Caco-2 (cell line): ENCODE measurements at regions not wholly inside any gene's neighbourhood (a gene's known extent, or its start where the extent isn't known, plus 50 kb on each side); places are given as distances from the start of the nearest gene placed in this dataset.

Source experiments
- BruUV-seq: library from RNA; stranded (reverse); fragments of 400-500 nt; replicated peaks from 2 replicates; lab custom pipeline; 2021; lab: Mats Ljungman, UMichigan
- CTCF ChIA-PET: fragments of 300-600 bp; sonication (Branson Sonifier 250); formaldehyde crosslinking; loops from one replicate; lab custom pipeline; 2022; ENCODE audit warnings: antibody characterized with exemption; lab: Charles Lee
- POLR2A ChIA-PET: fragments of 300-600 bp; sonication (Branson Sonifier 250); formaldehyde crosslinking; loops from one replicate; lab custom pipeline; 2022; ENCODE audit warnings: antibody characterized with exemption; lab: Charles Lee
- DNase-seq, 2 experiments: peaks; one replicate each; pipeline versions ENCODE4 v3.0.0 to v3.0.0-alpha.2; 2020 to 2022
- H3K27me3 ChIP-seq: replicated peaks from 2 replicates; pipeline ENCODE4 v1.6.0; 2011; ENCODE audit warnings: low read length; ENCODE audit not compliant: control insufficient read depth, insufficient read depth
- H3K36me3 ChIP-seq: 2 replicates; pipeline ENCODE4 v1.5.1; 2011; ENCODE audit warnings: low read length; ENCODE audit not compliant: control insufficient read depth, insufficient read depth
- H3K4me1 ChIP-seq: fragments of 250-450 bp; sonication (Bioruptor Pico); 2 replicates; pipeline ENCODE4 v1.5.1; 2020; ENCODE audit warnings: mild to moderate bottlenecking
- H3K4me3 ChIP-seq: 2 replicates; pipeline ENCODE4 v1.5.1; 2011; ENCODE audit warnings: low read depth, mild to moderate bottlenecking, control low read depth, low read length
- H3K9me3 ChIP-seq: fragments of 250-450 bp; sonication (Bioruptor Pico); 2 replicates; pipeline ENCODE4 v1.5.1; 2020; ENCODE audit warnings: mild to moderate bottlenecking, moderate library complexity
- H3K27ac Mint-ChIP-seq: one replicate; pipeline ENCODE4 v1.8.0; 2022; ENCODE audit warnings: mixed read lengths; ENCODE audit not compliant: unreplicated experiment
- H3K27me3 Mint-ChIP-seq: one replicate; pipeline ENCODE4 v1.8.0; 2022; ENCODE audit warnings: mixed read lengths; ENCODE audit not compliant: insufficient read depth, unreplicated experiment
- H3K36me3 Mint-ChIP-seq: one replicate; pipeline ENCODE4 v1.8.0; 2022; ENCODE audit warnings: mild to moderate bottlenecking, mixed read lengths; ENCODE audit not compliant: insufficient read depth, unreplicated experiment
- H3K4me1 Mint-ChIP-seq: one replicate; pipeline ENCODE4 v1.8.0; 2022; ENCODE audit warnings: low read depth, mixed read lengths; ENCODE audit not compliant: unreplicated experiment
- H3K4me3 Mint-ChIP-seq: one replicate; pipeline ENCODE4 v1.8.0; 2022; ENCODE audit warnings: mild to moderate bottlenecking, moderate library complexity, mixed read lengths; ENCODE audit not compliant: unreplicated experiment
- H3K9me3 Mint-ChIP-seq: one replicate; pipeline ENCODE4 v1.8.0; 2022; ENCODE audit warnings: mixed read lengths; ENCODE audit not compliant: unreplicated experiment
- CTCF ChIP-seq, 2 experiments: fragments of 200-600 bp in 1 of 2; IDR thresholded peaks; 1 replicate in 1 of 2; 2 replicates in 1 of 2; pipeline versions ENCODE4 v1.5.1 to v1.8.0; 2011 to 2022; ENCODE audit warnings: antibody characterized with exemption in 1 of 2, control low read depth in 1 of 2, inconsistent platforms in 1 of 2, low read depth in 1 of 2, low read length in 1 of 2, mild to moderate bottlenecking in 1 of 2, moderate library complexity in 1 of 2; ENCODE audit not compliant: insufficient read depth in 1 of 2, severe bottlenecking in 1 of 2, unreplicated experiment in 1 of 2
- intact Hi-C: fragments of 100-400 bp; cut with micrococcal nuclease; formaldehyde crosslinking; loops from one replicate; pipeline ENCODE4 v1.10.0; 2022; ENCODE audit not compliant: unreplicated experiment

- Mint-ChIP-seq H3K36me3 (no peaks in the 10 kb centered on the region), H3K27me3 (peaks cover 2% of the 10 kb centered on the region), H3K4me1 (peaks cover 6% of the 10 kb centered on the region), H3K27ac (no peak overlapping the region), H3K9me3 (no peaks in the 10 kb centered on the region), H3K4me3 (no peak overlapping the region)
- CTCF ChIA-PET = no interaction called here
- DNase-seq = no peak
- intact Hi-C loops = no loop called here
- no peak for TF ChIP-seq CTCF (IDR thresholded peaks at IDR 0.05; ENCODE audit: insufficient read depth in 1 of 2, low read depth in 1 of 2, low read length in 1 of 2, severe bottlenecking in 1 of 2, unreplicated experiment in 1 of 2)
- no peaks in the 10 kb centered on the region for H3K9me3 ChIP-seq
- H3K4me1 ChIP-seq = no peaks in the 10 kb centered on the region
- no TSS peak for BruUV-seq
- POLR2A ChIA-PET = no interaction called here
- no peaks in the 10 kb centered on the region for H3K36me3 ChIP-seq
- H3K27me3 ChIP-seq = no peaks in the 10 kb centered on the region
- no peak overlapping the region for H3K4me3 ChIP-seq
These were observed 104.4 kb downstream of the TM2D1 start for GRCh38 chr1:61620536-61620935.

- Mint-ChIP-seq H3K9me3 (no peaks in the 10 kb centered on the region), H3K36me3 (no peaks in the 10 kb centered on the region), H3K27me3 (peaks cover 2% of the 10 kb centered on the region), H3K4me1 (peaks cover 6% of the 10 kb centered on the region), H3K4me3 (no peak overlapping the region), H3K27ac (no peak overlapping the region)
- intact Hi-C loops = no loop called here
- POLR2A ChIA-PET = no interaction called here
- no peak overlapping the region for H3K4me3 ChIP-seq
- H3K27me3 ChIP-seq = no peaks in the 10 kb centered on the region
- H3K36me3 ChIP-seq = no peaks in the 10 kb centered on the region
- no peaks in the 10 kb centered on the region for H3K4me1 ChIP-seq
- no peaks in the 10 kb centered on the region for H3K9me3 ChIP-seq
- DNase-seq = no peak
- TF ChIP-seq CTCF (IDR thresholded peaks at IDR 0.05; ENCODE audit: insufficient read depth in 1 of 2, low read depth in 1 of 2, low read length in 1 of 2, severe bottlenecking in 1 of 2, unreplicated experiment in 1 of 2) = no peak
- CTCF ChIA-PET = no interaction called here
- BruUV-seq = no TSS peak
These were observed 106.2 kb downstream of the TM2D1 start for GRCh38 chr1:61618755-61619154.

- no peak for DNase-seq
- Mint-ChIP-seq H3K4me3 (no peak overlapping the region), H3K27me3 (no peaks in the 10 kb centered on the region), H3K36me3 (no peaks in the 10 kb centered on the region), H3K27ac (no peak overlapping the region), H3K4me1 (peaks cover 6% of the 10 kb centered on the region), H3K9me3 (no peaks in the 10 kb centered on the region)
- Histone ChIP-seq H3K4me1 (no peaks in the 10 kb centered on the region), H3K9me3 (no peaks in the 10 kb centered on the region), H3K27me3 (no peaks in the 10 kb centered on the region), H3K4me3 (no peak overlapping the region), H3K36me3 (no peaks in the 10 kb centered on the region)
- intact Hi-C loops = no loop called here
- POLR2A ChIA-PET = no interaction called here
- TF ChIP-seq CTCF (IDR thresholded peaks at IDR 0.05; ENCODE audit: insufficient read depth in 1 of 2, low read depth in 1 of 2, low read length in 1 of 2, severe bottlenecking in 1 of 2, unreplicated experiment in 1 of 2) = no peak
- BruUV-seq = no TSS peak
- CTCF ChIA-PET = no interaction called here
These were observed 106.7 kb downstream of the TM2D1 start for GRCh38 chr1:61618193-61618592.
